Right hindlimb (tissue), 1 donor: ENCODE measurements at regions not wholly inside any gene's neighbourhood (a gene's known extent, or its start where the extent isn't known, plus 50 kb on each side); places are given as distances from the start of the nearest gene placed in this dataset.
"Not testable (repeated sequence)": the region's sequence is repeated elsewhere in the genome, so short reads cannot be mapped to it uniquely, and the experiment has no call there.

Experiments
- DNase-seq: peaks from one replicate; pipeline ENCODE4 v3.0.0-alpha.2; 2018

- no peak for DNase-seq
These were observed 278.5 kb downstream of the ISL1 start for GRCh38 chr5:51661646-51662265.

GRCh38 chr5:51664491-51665250, 281.4 kb downstream of the ISL1 start:
- no peak for DNase-seq

GRCh38 chr5:51665251-51665593, 282.0 kb downstream of the ISL1 start:
- no peak for DNase-seq

GRCh38 chr5:51669095-51669494, 285.8 kb downstream of the ISL1 start:
- no peak for DNase-seq

GRCh38 chr5:51678330-51678729, 295.1 kb downstream of the ISL1 start:
- no peak for DNase-seq

GRCh38 chr5:51679286-51679685, 296.0 kb downstream of the ISL1 start:
- DNase-seq = no peak

- no peak for DNase-seq
These were observed 301.6 kb downstream of the ISL1 start for GRCh38 chr5:51684794-51685355.

- no peak for DNase-seq
These were observed 302.2 kb downstream of the ISL1 start for GRCh38 chr5:51685419-51685818.

- no peak for DNase-seq
These were observed 303.4 kb downstream of the ISL1 start for GRCh38 chr5:51686622-51687021.

- no peak for DNase-seq
These were observed 308.4 kb downstream of the ISL1 start for GRCh38 chr5:51691538-51692079.

GRCh38 chr5:51694826-51695225, 311.6 kb downstream of the ISL1 start:
- no peak for DNase-seq

GRCh38 chr5:51696122-51696521, 312.9 kb downstream of the ISL1 start:
- DNase-seq = no peak

GRCh38 chr5:51702046-51702445, 318.8 kb downstream of the ISL1 start:
- not testable (repeated sequence) for DNase-seq

- no peak for DNase-seq
These were observed 329.0 kb downstream of the ISL1 start for GRCh38 chr5:51712201-51712600.

- not testable (repeated sequence) for DNase-seq
These were observed 332.2 kb downstream of the ISL1 start for GRCh38 chr5:51715445-51715844.

GRCh38 chr5:51731421-51732029, 348.3 kb downstream of the ISL1 start:
- DNase-seq = no peak

GRCh38 chr5:51732304-51732703, 349.1 kb downstream of the ISL1 start:
- DNase-seq = no peak

- no peak for DNase-seq
These were observed 351.4 kb downstream of the ISL1 start for GRCh38 chr5:51734677-51735076.

GRCh38 chr5:51746023-51746422, 362.8 kb downstream of the ISL1 start:
- DNase-seq = no peak

GRCh38 chr5:51748647-51749046, 365.4 kb downstream of the ISL1 start:
- DNase-seq = no peak
